Lung (tissue), 11 donors: ENCODE measurements at regions not wholly inside any gene's neighbourhood (a gene's known extent, or its start where the extent isn't known, plus 50 kb on each side); places are given as distances from the start of the nearest gene placed in this dataset.

ENCODE experiments used
- ATAC-seq: fragments of 200-7000 bp; cut with Tn5 transposase; one replicate; pipeline ENCODE4 v1.9.1; 2020; ENCODE audit warnings: moderate number of reproducible peaks; ENCODE audit not compliant: insufficient read depth, low FRiP score
- DNase-seq, 3 donors: peaks; one replicate each; pipeline ENCODE4 v3.0.0-alpha.2; 2013 to 2017
- H3K27ac ChIP-seq, 2 donors: one replicate each; pipeline ENCODE4 v1.5.1; 2013; ENCODE audit warnings: mild to moderate bottlenecking in 2 of 2, moderate library complexity in 2 of 2, control low read depth in 1 of 2, inconsistent platforms in 1 of 2, low read depth in 1 of 2, low read length in 1 of 2
- H3K27me3 ChIP-seq, 3 donors: one replicate each; pipeline ENCODE4 v1.5.1; 2013; ENCODE audit warnings: low read length in 2 of 3; ENCODE audit not compliant: control insufficient read depth in 3 of 3, insufficient read depth in 3 of 3
- H3K36me3 ChIP-seq, 4 donors: one replicate each; pipeline ENCODE4 v1.5.1; 2013; ENCODE audit warnings: low read length in 4 of 4, mild to moderate bottlenecking in 1 of 4, moderate library complexity in 1 of 4; ENCODE audit not compliant: control insufficient read depth in 4 of 4, insufficient read depth in 4 of 4
- H3K4me1 ChIP-seq, 5 donors: one replicate each; pipeline ENCODE4 v1.5.1; 2013; ENCODE audit warnings: low read length in 5 of 5, mild to moderate bottlenecking in 2 of 5, moderate library complexity in 1 of 5; ENCODE audit not compliant: control insufficient read depth in 5 of 5, insufficient read depth in 5 of 5
- H3K4me3 ChIP-seq: one replicate; pipeline ENCODE4 v1.5.1; 2013; ENCODE audit warnings: mild to moderate bottlenecking, control low read depth, moderate library complexity
- H3K9ac ChIP-seq, 2 donors: one replicate each; pipeline ENCODE4 v1.5.1; 2013; ENCODE audit warnings: low read length in 2 of 2, control low read depth in 1 of 2; ENCODE audit not compliant: insufficient read depth in 1 of 2
- H3K9me3 ChIP-seq, 4 donors: one replicate each; pipeline ENCODE4 v1.5.1; 2013; ENCODE audit warnings: low read length in 3 of 4, mild to moderate bottlenecking in 1 of 4, moderate library complexity in 1 of 4; ENCODE audit not compliant: control insufficient read depth in 4 of 4, insufficient read depth in 3 of 4
- CTCF ChIP-seq: IDR thresholded peaks from 2 replicates; pipeline ENCODE4 v1.5.1; 2012; ENCODE audit warnings: mild to moderate bottlenecking; ENCODE audit errors: control extremely low read depth, extremely low read depth
- WGBS, 2 donors: extraction: QIAGEN DNeasy Blood & Tissue Kit; methylation state at CpG; one replicate each; pipeline ENCODE4 v1.1.7; 2013; 5-methylcytosine and 5-hydroxymethylcytosine counted together
- donor health status: control.
- donor health status: control.
- donor health status: Bipolar disorder and iron deficiency.
- donor health status: healthy.
- donor health status: DM: yes; HTN: yes; CAD: no.

- Histone ChIP-seq H3K4me1 (peaks cover 0 to 8% (median 6%) of the 10 kb centered on the region in 5 donors), H3K36me3 (no peaks in the 10 kb centered on the region), H3K9me3 (no peaks in the 10 kb centered on the region), H3K9ac (no peak overlapping the region), H3K4me3 (no peak overlapping the region), H3K27ac (no peak overlapping the region), H3K27me3 (no peaks in the 10 kb centered on the region)
- no peak for TF ChIP-seq CTCF
- 66 to 70% methylated on average over 8 of the region's 8 CpGs for WGBS, 2 donors
- ATAC-seq, result no peak
- no peak for DNase-seq
Measured at GRCh38 chr6:1043458-1043836, 268.5 kb upstream of the FOXQ1 start.

- ATAC-seq (no peak), DNase-seq (no peak)
- Histone ChIP-seq H3K9ac (no peak overlapping the region), H3K36me3 (no peaks in the 10 kb centered on the region), H3K9me3 (no peaks in the 10 kb centered on the region), H3K4me1 (peaks cover 0 to 6% (median 3%) of the 10 kb centered on the region in 5 donors), H3K27me3 (no peaks in the 10 kb centered on the region), H3K27ac (no peak overlapping the region), H3K4me3 (no peak overlapping the region)
- TF ChIP-seq CTCF, result no peak
- 91 to 94% methylated on average over 15 of the region's 15 CpGs for WGBS, 2 donors
Measured at GRCh38 chr6:1042583-1043457, 269.1 kb upstream of the FOXQ1 start.

GRCh38 chr6:1040393-1040792 is 271.5 kb upstream of the FOXQ1 start:
- TF ChIP-seq CTCF, result no peak
- Histone ChIP-seq H3K4me3 (no peak overlapping the region), H3K27me3 (no peaks in the 10 kb centered on the region), H3K9ac (no peak overlapping the region), H3K27ac (no peak overlapping the region), H3K9me3 (no peaks in the 10 kb centered on the region), H3K4me1 (peaks cover 0 to 6% (median 0%) of the 10 kb centered on the region in 5 donors), H3K36me3 (no peaks in the 10 kb centered on the region)
- DNase-seq, result no peak
- 77 to 78% methylated on average over 12 of the region's 12 CpGs for WGBS, 2 donors
- ATAC-seq, result no peak
